ENCODE measurements at regions not wholly inside any gene's neighbourhood (a gene's known extent, or its start where the extent isn't known, plus 50 kb on each side); places are given as distances from the start of the nearest gene placed in this dataset.

DNA sequence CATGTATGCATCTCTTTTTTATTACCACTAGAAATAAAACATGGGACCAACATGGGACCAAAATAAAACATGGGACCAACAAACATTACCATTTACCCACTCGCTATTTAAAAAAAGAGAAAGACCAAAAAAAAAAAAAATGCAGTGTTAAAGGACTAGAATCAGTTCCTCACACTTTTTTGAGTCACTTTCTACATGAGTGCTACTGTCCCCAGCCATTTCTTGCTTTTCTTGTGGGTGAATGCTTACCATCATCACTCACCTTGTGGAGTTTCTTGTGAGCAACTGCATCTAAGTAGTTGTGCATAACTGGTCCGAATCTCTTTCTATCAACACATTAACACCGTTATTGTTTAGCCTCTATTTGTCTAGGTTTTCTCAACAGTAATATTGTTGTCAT lies 493.6 kb upstream of the RIOK2 start:
- Histone ChIP-seq H3K79me2 (no peaks in the 10 kb centered on the region), H3K4me3 (no peak overlapping the region), H2AFZ (no peak overlapping the region), H3K4me1 (ENCODE audit: insufficient read depth) (no peaks in the 10 kb centered on the region), H3K9me2 (replicated peaks; ENCODE audit: insufficient read depth) (no peaks in the 10 kb centered on the region), H3K27ac (no peak overlapping the region), H3K9me3 (ENCODE audit: low read depth) (no peaks in the 10 kb centered on the region), H3K4me2 (no peak overlapping the region), H3K27me3 (no peaks in the 10 kb centered on the region), H3K36me3 (replicated peaks; ENCODE audit: insufficient read depth, low read depth) (no peaks in the 10 kb centered on the region), H4K20me1 (ENCODE audit: insufficient read depth, poor library complexity, severe bottlenecking) (no peaks in the 10 kb centered on the region)
- 91% methylated on average over 3 of the region's 3 CpGs for WGBS (ENCODE audit: low lambda C conversion rate, missing lambda C conversion rate)
- TF ChIP-seq EZH2phosphoT487 (IDR thresholded peaks at IDR 0.05; ENCODE audit: low read depth, severe bottlenecking, unreplicated experiment) (no peak), EZH2 (IDR thresholded peaks at IDR 0.05; ENCODE audit: borderline replicate concordance) (no peak)
- TF ChIP-seq, protein P1, sequence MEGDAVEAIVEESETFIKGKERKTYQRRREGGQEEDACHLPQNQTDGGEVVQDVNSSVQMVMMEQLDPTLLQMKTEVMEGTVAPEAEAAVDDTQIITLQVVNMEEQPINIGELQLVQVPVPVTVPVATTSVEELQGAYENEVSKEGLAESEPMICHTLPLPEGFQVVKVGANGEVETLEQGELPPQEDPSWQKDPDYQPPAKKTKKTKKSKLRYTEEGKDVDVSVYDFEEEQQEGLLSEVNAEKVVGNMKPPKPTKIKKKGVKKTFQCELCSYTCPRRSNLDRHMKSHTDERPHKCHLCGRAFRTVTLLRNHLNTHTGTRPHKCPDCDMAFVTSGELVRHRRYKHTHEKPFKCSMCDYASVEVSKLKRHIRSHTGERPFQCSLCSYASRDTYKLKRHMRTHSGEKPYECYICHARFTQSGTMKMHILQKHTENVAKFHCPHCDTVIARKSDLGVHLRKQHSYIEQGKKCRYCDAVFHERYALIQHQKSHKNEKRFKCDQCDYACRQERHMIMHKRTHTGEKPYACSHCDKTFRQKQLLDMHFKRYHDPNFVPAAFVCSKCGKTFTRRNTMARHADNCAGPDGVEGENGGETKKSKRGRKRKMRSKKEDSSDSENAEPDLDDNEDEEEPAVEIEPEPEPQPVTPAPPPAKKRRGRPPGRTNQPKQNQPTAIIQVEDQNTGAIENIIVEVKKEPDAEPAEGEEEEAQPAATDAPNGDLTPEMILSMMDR (IDR thresholded peaks at IDR 0.05; ENCODE audit: poor library complexity), result no peak
- DNase-seq (ENCODE audit: low spot score), result no peak

DNA sequence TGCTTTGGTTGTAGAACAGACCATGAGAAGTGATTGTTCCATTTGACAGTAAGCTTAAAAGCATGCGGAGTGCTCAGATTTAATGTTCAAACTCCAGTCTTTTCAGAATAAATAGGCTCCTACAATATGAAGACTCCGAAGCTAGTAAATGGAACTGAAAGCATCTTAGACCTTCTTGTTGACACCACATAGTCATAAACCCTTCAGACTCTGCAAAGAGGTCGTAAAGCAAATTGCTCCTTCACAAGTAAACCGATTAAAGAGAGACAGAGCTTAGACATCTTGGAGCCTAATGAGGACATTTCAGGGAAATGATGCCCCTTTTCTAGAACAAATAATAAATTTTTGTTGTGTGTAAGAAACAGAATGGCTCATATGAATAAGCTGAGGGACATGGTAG lies 511.0 kb upstream of the RIOK2 start:
- Histone ChIP-seq H3K4me1 (ENCODE audit: insufficient read depth) (no peaks in the 10 kb centered on the region), H3K27ac (no peak overlapping the region), H3K9me3 (ENCODE audit: low read depth) (no peaks in the 10 kb centered on the region), H3K79me2 (no peaks in the 10 kb centered on the region), H2AFZ (no peak overlapping the region), H3K4me3 (no peak overlapping the region), H3K9me2 (replicated peaks; ENCODE audit: insufficient read depth) (no peaks in the 10 kb centered on the region), H3K36me3 (replicated peaks; ENCODE audit: insufficient read depth, low read depth) (no peaks in the 10 kb centered on the region), H3K4me2 (no peak overlapping the region), H3K27me3 (no peaks in the 10 kb centered on the region), H4K20me1 (ENCODE audit: insufficient read depth, poor library complexity, severe bottlenecking) (no peaks in the 10 kb centered on the region)
- 48% methylated on average over 4 of the region's 4 CpGs for WGBS (ENCODE audit: low lambda C conversion rate, missing lambda C conversion rate)
- no peak for TF ChIP-seq EZH2phosphoT487 (IDR thresholded peaks at IDR 0.05; ENCODE audit: low read depth, severe bottlenecking, unreplicated experiment)
- TF ChIP-seq, protein P1 (IDR thresholded peaks at IDR 0.05; ENCODE audit: poor library complexity), result no peak
- no peak for DNase-seq (ENCODE audit: low spot score)

DNA sequence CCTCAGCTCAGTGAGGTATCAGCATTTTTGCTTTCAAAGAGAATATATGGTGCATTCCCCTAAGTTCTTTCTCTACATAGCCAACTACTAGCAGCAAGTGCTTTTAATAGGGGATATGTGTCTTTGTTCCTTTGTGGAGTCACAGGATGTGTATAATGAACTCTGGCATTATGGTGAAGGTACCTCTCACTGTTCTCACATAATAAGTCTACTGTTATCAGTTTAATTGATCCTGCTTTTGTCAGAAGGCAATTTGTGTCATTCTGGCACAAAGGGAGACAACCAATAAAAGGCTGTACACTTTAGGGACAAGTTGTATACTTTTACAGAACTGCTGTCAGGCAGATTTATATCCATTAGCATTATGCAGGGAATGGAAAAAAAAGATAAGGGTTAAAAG lies 531.4 kb upstream of the RIOK2 start:
- no peak for DNase-seq (ENCODE audit: low spot score)
- H3K4me2 ChIP-seq, result no peak overlapping the region
- no peaks in the 10 kb centered on the region for H3K27me3 ChIP-seq

DNA sequence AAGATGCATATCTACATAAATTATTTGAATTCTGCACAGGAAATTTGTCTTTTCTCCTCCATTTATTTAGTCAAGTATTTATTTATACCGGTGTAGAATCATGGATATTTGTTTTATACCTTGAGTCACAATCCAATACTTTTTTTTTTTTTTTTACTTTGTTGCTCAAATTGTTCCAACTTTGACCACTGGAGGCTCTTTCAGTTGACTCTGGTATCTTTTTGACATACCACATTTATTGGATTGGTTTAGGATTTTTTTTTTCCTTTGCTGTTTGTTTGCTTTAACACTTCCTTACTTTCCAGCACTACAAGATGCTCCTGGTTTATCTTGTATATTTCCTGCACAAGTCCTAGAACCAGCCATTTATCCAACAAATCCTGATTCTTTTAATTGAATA lies 543.1 kb upstream of the RIOK2 start:
- Histone ChIP-seq H3K4me2 (no peak overlapping the region), H3K9me3 (ENCODE audit: low read depth) (no peaks in the 10 kb centered on the region), H3K27ac (no peak overlapping the region), H3K36me3 (replicated peaks; ENCODE audit: insufficient read depth, low read depth) (no peaks in the 10 kb centered on the region), H2AFZ (no peak overlapping the region), H3K27me3 (no peaks in the 10 kb centered on the region), H3K4me1 (ENCODE audit: insufficient read depth) (no peaks in the 10 kb centered on the region), H3K4me3 (no peak overlapping the region), H3K9me2 (replicated peaks; ENCODE audit: insufficient read depth) (no peaks in the 10 kb centered on the region), H4K20me1 (ENCODE audit: insufficient read depth, poor library complexity, severe bottlenecking) (no peaks in the 10 kb centered on the region), H3K79me2 (no peaks in the 10 kb centered on the region)
- WGBS (ENCODE audit: low lambda C conversion rate, missing lambda C conversion rate), result 57% methylated on average over 1 of the region's 1 CpG
- TF ChIP-seq, protein P1 (IDR thresholded peaks at IDR 0.05; ENCODE audit: poor library complexity), result no peak
- no peak for DNase-seq (ENCODE audit: low spot score)

More for the DNA sequence above, 531.4 kb upstream of the RIOK2 start:
- H3K9me2 ChIP-seq (replicated peaks; ENCODE audit: insufficient read depth), result no peaks in the 10 kb centered on the region
- no peaks in the 10 kb centered on the region for H4K20me1 ChIP-seq (ENCODE audit: insufficient read depth, poor library complexity, severe bottlenecking)
- no peaks in the 10 kb centered on the region for H3K9me3 ChIP-seq (ENCODE audit: low read depth)
- no peak for TF ChIP-seq EZH2phosphoT487 (IDR thresholded peaks at IDR 0.05; ENCODE audit: low read depth, severe bottlenecking, unreplicated experiment)
- H3K36me3 ChIP-seq (replicated peaks; ENCODE audit: insufficient read depth, low read depth), result no peaks in the 10 kb centered on the region
- no peak overlapping the region for H3K27ac ChIP-seq
- H2AFZ ChIP-seq, result no peak overlapping the region
- H3K79me2 ChIP-seq, result no peaks in the 10 kb centered on the region
- H3K4me1 ChIP-seq (ENCODE audit: insufficient read depth), result no peaks in the 10 kb centered on the region
- H3K4me3 ChIP-seq, result no peak overlapping the region
